Fibroblast of mammary gland (primary cell): ENCODE measurements at regions not wholly inside any gene's neighbourhood (a gene's known extent, or its start where the extent isn't known, plus 50 kb on each side); places are given as distances from the start of the nearest gene placed in this dataset.
"Not testable (repeated sequence)": the region's sequence is repeated elsewhere in the genome, so short reads cannot be mapped to it uniquely, and the experiment has no call there.

ENCODE experiments used
- DNase-seq: peaks from one replicate; pipeline ENCODE4 v3.0.0-alpha.2; 2010; ENCODE audit warnings: low read depth
- H3K4me3 ChIP-seq: 2 replicates; pipeline ENCODE4 v1.5.1; 2011; ENCODE audit warnings: low read depth, mild to moderate bottlenecking, low read length, moderate library complexity; ENCODE audit not compliant: control insufficient read depth
- CTCF ChIP-seq: conservative IDR thresholded peaks from 2 replicates; pipeline ENCODE4 v1.5.1; 2011; ENCODE audit warnings: low read depth, low read length, inconsistent platforms; ENCODE audit not compliant: control insufficient read depth, insufficient read depth

GRCh38 chr6:6742535-6742934, 154.0 kb downstream of the LY86 start:
- DNase-seq = no peak
- no peak overlapping the region for H3K4me3 ChIP-seq
- no peak for TF ChIP-seq CTCF

- no peak for TF ChIP-seq CTCF
- H3K4me3 ChIP-seq = no peak overlapping the region
- no peak for DNase-seq
Measured at GRCh38 chr6:6744551-6744950, 156.0 kb downstream of the LY86 start.

- H3K4me3 ChIP-seq, DNase-seq: not testable (repeated sequence)
Measured at GRCh38 chr6:6745637-6746332, 157.3 kb downstream of the LY86 start.

GRCh38 chr6:6746333-6746969, 157.9 kb downstream of the LY86 start:
- H3K4me3 ChIP-seq = no peak overlapping the region
- TF ChIP-seq CTCF = no peak
- DNase-seq = no peak

GRCh38 chr6:6746970-6747338, 158.4 kb downstream of the LY86 start:
- DNase-seq = no peak
- no peak overlapping the region for H3K4me3 ChIP-seq
- TF ChIP-seq CTCF = no peak

GRCh38 chr6:6747371-6747770, 158.9 kb downstream of the LY86 start:
- no peak for TF ChIP-seq CTCF
- DNase-seq = no peak
- no peak overlapping the region for H3K4me3 ChIP-seq

- no peak overlapping the region for H3K4me3 ChIP-seq
- no peak for DNase-seq
- TF ChIP-seq CTCF = no peak
Measured at GRCh38 chr6:6748001-6748400, 159.5 kb downstream of the LY86 start.
